ENCODE measurements at regions not wholly inside any gene's neighbourhood (a gene's known extent, or its start where the extent isn't known, plus 50 kb on each side); places are given as distances from the start of the nearest gene placed in this dataset.
"Not testable (repeated sequence)": the region's sequence is repeated elsewhere in the genome, so short reads cannot be mapped to it uniquely, and the experiment has no call there.

DNA sequence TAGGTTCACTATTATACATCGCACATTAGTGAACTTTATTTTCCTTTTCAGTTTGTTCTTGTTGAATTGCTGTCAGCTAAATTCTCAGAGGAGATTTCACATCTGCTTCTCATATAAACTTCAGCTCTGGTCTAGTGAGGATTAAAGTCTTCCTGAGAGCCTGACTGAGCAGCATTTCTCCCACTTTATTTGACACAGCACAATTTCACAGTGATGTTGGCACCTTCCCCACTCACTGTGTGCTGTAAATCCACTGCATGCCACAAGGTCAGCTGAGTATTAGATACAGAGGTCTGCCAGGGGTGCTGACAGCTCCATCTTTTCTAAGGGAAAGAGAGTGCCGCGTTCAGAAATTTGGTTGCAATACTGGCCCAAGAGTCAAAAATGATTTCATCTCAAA, 567.4 kb downstream of the PRR16 start:
- Histone ChIP-seq H2AFZ (ENCODE audit: low read depth, low read length) (no peak overlapping the region), H3K36me3 (ENCODE audit: insufficient read depth, low read length) (no peaks in the 10 kb centered on the region), H3K27me3 (ENCODE audit: insufficient read depth, low read length) (no peaks in the 10 kb centered on the region), H3K4me1 (ENCODE audit: insufficient read depth, low read length) (no peaks in the 10 kb centered on the region), H3K9me3 (ENCODE audit: low read length) (no peaks in the 10 kb centered on the region), H3K4me3 (ENCODE audit: low read length) (no peak overlapping the region)

DNA sequence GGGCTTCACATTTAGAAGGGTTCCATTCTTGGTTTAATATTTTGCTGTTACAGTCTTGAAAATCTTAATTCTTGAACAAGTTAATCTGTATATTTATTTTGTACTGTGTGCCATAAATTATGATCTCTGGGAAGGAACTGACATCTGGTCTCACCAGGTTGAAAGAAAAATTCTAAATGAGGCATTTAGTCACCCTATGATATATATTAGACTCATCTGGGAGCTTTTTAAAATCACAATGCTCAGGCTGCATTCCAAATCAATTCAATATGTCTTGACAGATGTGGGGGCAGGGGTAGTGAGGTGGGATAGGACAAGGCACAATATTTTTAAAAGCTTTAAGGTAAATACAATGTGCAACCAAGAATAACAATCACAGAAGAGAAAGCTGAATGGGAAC, 569.2 kb downstream of the PRR16 start:
- Histone ChIP-seq H3K36me3 (ENCODE audit: insufficient read depth, low read length) (no peaks in the 10 kb centered on the region), H3K9me3 (ENCODE audit: low read length) (no peaks in the 10 kb centered on the region), H2AFZ (ENCODE audit: low read depth, low read length) (no peak overlapping the region), H3K27me3 (ENCODE audit: insufficient read depth, low read length) (no peaks in the 10 kb centered on the region), H3K4me1 (ENCODE audit: insufficient read depth, low read length) (no peaks in the 10 kb centered on the region), H3K4me3 (ENCODE audit: low read length) (no peak overlapping the region)

DNA sequence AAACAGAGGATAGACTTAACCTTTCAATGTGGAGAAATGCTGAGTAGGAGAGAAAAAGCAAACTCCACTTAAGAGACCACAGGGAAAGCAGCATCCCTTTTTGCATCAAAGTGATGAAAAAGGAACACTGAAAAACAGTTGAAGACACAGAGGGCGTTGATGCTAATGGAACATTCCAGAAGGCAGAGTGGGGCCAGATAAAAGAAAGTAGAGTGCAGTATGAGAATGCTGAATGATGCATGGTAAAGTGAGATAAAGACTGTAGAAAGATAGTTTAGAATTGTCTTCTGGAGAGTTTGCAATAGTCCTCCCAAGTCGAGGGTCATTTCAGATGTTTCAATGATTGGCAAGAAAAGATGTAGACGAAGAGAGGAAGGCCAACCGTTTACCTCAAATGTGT, 574.3 kb downstream of the PRR16 start:
- Histone ChIP-seq H3K27me3 (ENCODE audit: insufficient read depth, low read length) (no peaks in the 10 kb centered on the region), H3K9me3 (ENCODE audit: low read length) (no peaks in the 10 kb centered on the region), H2AFZ (ENCODE audit: low read depth, low read length) (no peak overlapping the region), H3K4me3 (ENCODE audit: low read length) (no peak overlapping the region), H3K36me3 (ENCODE audit: insufficient read depth, low read length) (no peaks in the 10 kb centered on the region), H3K4me1 (ENCODE audit: insufficient read depth, low read length) (no peaks in the 10 kb centered on the region)

DNA sequence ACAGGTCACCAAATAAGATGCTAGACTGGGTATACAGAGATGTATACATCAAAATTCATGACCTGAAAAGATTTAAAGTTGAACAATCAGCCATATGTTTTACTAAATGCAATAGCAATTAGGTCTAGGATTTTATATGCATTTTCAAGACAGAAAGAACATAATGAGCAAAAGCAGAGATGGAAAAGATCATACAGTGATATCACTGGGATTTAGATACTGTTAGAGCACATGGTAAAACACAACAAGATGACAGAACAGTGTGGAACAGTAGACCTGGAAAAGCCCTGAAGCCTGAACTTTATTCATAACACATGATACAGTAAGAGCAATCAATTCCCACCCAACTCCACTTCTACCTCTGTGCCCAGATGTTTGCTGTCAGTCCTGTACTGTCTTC, 585.9 kb downstream of the PRR16 start:
- Histone ChIP-seq H3K36me3 (ENCODE audit: insufficient read depth, low read length) (no peaks in the 10 kb centered on the region), H3K27me3 (ENCODE audit: insufficient read depth, low read length) (no peaks in the 10 kb centered on the region), H3K4me1 (ENCODE audit: insufficient read depth, low read length) (no peaks in the 10 kb centered on the region), H2AFZ (ENCODE audit: low read depth, low read length) (no peak overlapping the region), H3K9me3 (ENCODE audit: low read length) (no peaks in the 10 kb centered on the region), H3K4me3 (ENCODE audit: low read length) (no peak overlapping the region)

DNA sequence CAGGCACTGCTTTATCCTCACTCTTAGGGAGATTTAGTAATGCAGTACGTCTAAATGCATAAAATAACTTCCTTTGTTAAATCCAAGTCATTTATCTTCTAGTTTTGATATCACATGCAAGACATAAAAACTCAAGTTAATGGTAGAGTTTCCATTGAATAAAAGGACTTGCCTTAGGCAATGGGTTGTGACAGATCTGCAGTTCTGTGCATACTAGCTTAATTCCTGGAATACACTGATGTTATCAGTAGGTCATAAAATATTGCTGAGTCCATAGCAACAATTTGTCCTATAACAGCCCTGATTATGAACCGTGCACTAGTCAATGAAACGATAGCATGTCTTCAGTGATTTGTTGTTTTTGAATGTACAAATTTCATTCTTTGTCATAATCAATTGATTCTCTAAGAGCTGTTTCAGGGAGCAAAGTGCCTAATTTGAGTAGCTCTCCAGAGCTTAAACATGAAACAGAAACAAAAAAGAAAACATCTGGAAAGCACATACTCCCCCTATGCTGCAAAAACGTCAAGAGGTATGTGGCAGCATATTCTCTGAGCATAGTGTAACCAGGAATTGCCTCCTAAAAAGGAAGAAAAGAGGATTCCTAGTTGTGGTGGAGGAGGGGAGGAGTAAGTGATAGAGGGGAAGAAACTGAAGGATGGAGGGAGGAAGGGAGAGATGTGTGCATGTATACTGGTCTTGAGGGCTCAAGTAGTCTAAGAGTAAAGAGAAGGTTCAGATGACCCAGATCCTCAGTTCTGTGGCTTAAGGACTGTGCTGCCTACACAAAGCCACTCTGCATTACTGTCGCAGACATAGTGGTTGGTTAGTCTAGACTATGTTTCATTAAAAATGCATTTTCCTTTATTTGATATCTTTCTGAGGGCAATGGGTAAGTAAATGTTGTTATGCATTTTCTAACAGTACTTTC, 589.2 kb downstream of the PRR16 start:
- Histone ChIP-seq H3K4me1 (ENCODE audit: insufficient read depth, low read length) (no peaks in the 10 kb centered on the region), H3K4me3 (ENCODE audit: low read length) (no peak overlapping the region), H2AFZ (ENCODE audit: low read depth, low read length) (no peak overlapping the region), H3K27me3 (ENCODE audit: insufficient read depth, low read length) (no peaks in the 10 kb centered on the region), H3K36me3 (ENCODE audit: insufficient read depth, low read length) (no peaks in the 10 kb centered on the region), H3K9me3 (ENCODE audit: low read length) (no peaks in the 10 kb centered on the region)

DNA sequence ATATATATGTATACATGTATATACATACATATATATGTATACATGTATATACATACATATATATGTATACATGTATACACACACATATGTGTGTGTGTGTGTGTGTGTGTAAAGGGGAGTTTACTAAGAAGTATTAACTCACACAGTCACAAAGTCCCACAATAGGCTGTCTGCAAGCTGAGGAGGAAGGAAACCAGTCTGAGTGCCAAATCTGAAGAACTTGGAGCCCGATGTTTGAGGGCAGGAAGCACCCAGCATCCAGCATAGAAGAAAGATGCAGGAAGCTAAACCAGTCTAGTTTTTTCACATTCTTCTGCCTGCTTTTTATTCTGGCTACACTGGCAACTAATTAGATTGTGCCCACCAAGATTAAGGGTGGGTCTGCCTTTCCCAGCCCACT, 591.5 kb downstream of the PRR16 start:
- Histone ChIP-seq H3K4me1 (ENCODE audit: insufficient read depth, low read length) (no peaks in the 10 kb centered on the region), H2AFZ (ENCODE audit: low read depth, low read length) (no peak overlapping the region), H3K4me3 (ENCODE audit: low read length) (no peak overlapping the region), H3K27me3 (ENCODE audit: insufficient read depth, low read length) (no peaks in the 10 kb centered on the region), H3K36me3 (ENCODE audit: insufficient read depth, low read length) (no peaks in the 10 kb centered on the region), H3K9me3 (ENCODE audit: low read length) (no peaks in the 10 kb centered on the region)

DNA sequence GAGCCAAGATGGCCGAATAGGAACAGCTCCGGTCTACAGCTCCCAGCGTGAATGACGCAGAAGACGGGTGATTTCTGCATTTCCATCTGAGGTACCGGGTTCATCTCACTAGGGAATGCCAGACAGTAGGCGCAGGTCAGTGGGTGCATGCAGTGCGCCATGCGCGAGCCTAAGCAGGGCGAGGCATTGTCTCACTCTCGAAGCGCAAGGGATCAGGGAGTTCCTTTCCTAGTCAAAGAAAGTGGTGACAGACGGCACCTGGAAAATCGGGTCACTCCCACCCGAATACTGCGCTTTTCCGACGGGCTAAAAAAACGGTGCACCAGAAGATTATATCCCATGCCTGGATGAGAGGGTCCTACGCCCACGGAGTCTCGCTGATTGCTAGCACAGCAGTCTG, 600.1 kb downstream of the PRR16 start:
- H3K9me3 ChIP-seq (ENCODE audit: low read length); H2AFZ ChIP-seq (ENCODE audit: low read depth, low read length); H3K4me3 ChIP-seq (ENCODE audit: low read length); H3K27me3 ChIP-seq (ENCODE audit: insufficient read depth, low read length); H3K4me1 ChIP-seq (ENCODE audit: insufficient read depth, low read length); H3K36me3 ChIP-seq (ENCODE audit: insufficient read depth, low read length): not testable (repeated sequence)

DNA sequence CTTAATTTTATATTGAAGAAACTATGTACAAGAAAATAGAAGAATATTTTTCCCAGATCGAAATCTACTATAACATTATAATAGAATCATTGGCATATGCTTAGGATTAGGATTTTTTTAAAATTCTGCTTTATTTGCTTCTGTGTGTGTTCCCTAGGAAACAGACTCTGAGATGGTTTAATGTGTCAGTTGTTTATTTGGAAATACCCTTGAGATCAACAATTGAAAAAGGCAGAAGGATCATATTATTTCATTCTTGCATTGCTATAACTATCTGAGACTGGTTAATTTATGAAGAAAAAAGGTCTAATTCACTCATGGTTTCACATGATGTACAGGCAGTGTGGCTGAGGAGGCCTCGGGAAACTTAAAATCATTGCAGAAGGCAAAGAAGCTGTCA, 622.6 kb downstream of the PRR16 start:
- Histone ChIP-seq H2AFZ (ENCODE audit: low read depth, low read length) (no peak overlapping the region), H3K4me3 (ENCODE audit: low read length) (no peak overlapping the region), H3K4me1 (ENCODE audit: insufficient read depth, low read length) (no peaks in the 10 kb centered on the region), H3K9me3 (ENCODE audit: low read length) (no peaks in the 10 kb centered on the region), H3K36me3 (ENCODE audit: insufficient read depth, low read length) (no peaks in the 10 kb centered on the region), H3K27me3 (ENCODE audit: insufficient read depth, low read length) (no peaks in the 10 kb centered on the region)

DNA sequence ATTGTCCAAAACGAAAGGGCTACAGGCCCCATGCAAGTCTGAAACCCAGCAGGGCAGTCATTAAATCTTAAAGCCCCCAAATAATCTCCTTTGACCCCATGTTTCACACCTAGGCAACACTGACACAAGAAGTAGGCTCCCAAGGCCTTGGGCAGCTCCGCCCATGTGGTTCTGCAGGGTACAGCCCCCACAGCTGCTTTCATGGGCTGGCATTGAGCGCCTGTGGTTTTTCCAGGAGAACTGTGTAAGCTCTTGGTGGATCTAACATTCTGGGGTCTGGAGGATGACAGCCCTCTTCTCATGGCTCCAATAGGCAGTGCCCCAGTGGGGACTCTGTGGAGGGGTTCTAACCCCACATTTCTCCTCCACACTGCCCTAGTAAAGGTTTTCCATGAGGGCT, 623.5 kb downstream of the PRR16 start:
- H2AFZ ChIP-seq (ENCODE audit: low read depth, low read length), result no peak overlapping the region
- H3K4me3 ChIP-seq (ENCODE audit: low read length), result no peak overlapping the region
- H3K36me3 ChIP-seq (ENCODE audit: insufficient read depth, low read length), result no peaks in the 10 kb centered on the region
- H3K27me3 ChIP-seq (ENCODE audit: insufficient read depth, low read length), result no peaks in the 10 kb centered on the region
- no peaks in the 10 kb centered on the region for H3K4me1 ChIP-seq (ENCODE audit: insufficient read depth, low read length)
- H3K9me3 ChIP-seq (ENCODE audit: low read length), result no peaks in the 10 kb centered on the region

DNA sequence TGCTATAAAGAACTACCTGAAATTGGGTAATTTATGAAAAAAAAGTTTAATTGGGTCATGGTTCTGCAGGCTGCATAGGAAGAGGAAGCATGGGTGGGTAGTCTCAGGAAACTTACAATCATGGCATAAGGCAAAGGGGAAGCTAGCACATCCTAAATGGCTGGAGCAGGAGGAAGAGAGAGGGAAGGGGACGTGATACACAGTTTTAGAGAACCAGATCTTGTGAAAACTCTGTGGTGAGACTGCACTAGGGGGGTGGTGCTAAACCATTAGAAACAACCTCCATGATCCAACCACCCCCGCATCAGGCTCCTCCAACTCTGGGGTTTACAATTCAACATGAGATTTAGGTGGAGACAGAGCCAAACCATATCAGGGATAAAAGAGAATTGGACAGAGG, 624.2 kb downstream of the PRR16 start:
- Histone ChIP-seq H3K27me3 (ENCODE audit: insufficient read depth, low read length) (no peaks in the 10 kb centered on the region), H3K36me3 (ENCODE audit: insufficient read depth, low read length) (no peaks in the 10 kb centered on the region), H3K4me3 (ENCODE audit: low read length) (no peak overlapping the region), H3K4me1 (ENCODE audit: insufficient read depth, low read length) (no peaks in the 10 kb centered on the region), H2AFZ (ENCODE audit: low read depth, low read length) (no peak overlapping the region), H3K9me3 (ENCODE audit: low read length) (no peaks in the 10 kb centered on the region)

DNA sequence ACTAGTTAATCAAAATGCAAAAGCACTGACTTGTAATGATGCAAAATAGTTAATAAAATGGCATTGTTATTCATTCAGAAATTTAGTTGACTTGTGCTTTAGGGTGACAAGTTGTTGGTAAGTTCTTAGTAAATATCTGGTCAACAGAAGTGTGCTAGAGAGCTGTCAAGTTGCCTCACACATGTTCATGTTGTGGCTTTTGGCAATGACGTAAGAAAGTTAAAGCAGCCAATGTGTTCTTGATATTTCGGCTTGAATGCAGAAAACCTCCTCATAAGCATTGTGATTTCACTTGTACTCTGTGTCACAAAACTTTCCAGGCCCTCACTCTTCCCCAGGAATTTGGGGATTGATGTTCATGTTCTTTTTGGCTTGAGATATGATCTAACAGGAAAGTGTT, 626.7 kb downstream of the PRR16 start:
- Histone ChIP-seq H3K4me1 (ENCODE audit: insufficient read depth, low read length) (no peaks in the 10 kb centered on the region), H3K27me3 (ENCODE audit: insufficient read depth, low read length) (no peaks in the 10 kb centered on the region), H3K36me3 (ENCODE audit: insufficient read depth, low read length) (no peaks in the 10 kb centered on the region), H2AFZ (ENCODE audit: low read depth, low read length) (no peak overlapping the region), H3K9me3 (ENCODE audit: low read length) (no peaks in the 10 kb centered on the region), H3K4me3 (ENCODE audit: low read length) (no peak overlapping the region)

DNA sequence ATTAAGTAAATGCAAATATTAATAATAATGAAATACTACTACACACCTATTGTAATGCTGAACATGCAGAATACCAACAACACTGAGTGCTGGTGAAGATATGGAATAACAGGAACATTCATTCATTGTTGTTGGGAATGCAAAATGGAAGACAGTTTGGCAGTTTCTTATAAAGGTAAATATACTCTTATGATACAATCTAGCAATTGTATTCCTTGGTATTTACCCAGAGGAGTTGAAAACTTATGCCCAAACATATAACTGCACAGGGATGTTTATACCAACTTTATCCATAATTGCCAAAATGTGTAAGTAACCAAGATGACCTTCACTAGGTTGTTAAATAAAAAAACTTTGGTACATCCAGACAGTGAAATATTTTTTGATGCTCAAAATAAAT, 636.8 kb downstream of the PRR16 start:
- Histone ChIP-seq H3K27me3 (ENCODE audit: insufficient read depth, low read length) (no peaks in the 10 kb centered on the region), H2AFZ (ENCODE audit: low read depth, low read length) (no peak overlapping the region), H3K36me3 (ENCODE audit: insufficient read depth, low read length) (no peaks in the 10 kb centered on the region), H3K4me3 (ENCODE audit: low read length) (no peak overlapping the region), H3K9me3 (ENCODE audit: low read length) (no peaks in the 10 kb centered on the region), H3K4me1 (ENCODE audit: insufficient read depth, low read length) (no peaks in the 10 kb centered on the region)

DNA sequence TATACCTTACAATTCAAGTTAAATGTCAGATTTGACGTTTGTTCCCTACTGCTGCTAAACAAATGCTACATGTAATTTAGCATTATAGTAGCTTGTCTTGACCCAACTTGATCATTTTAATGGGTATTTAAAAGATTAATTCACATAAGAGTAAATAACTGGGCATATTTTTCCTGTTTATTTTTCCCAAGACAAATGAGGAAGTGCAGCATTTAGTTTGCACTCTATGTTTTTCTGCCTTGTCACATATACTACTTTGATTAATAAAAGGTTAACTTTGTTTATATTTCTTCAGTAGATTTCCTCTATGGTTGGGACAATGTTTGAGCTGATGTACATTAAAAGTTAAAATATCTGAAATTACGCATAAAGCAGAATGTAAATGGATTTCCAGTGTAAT, 641.8 kb downstream of the PRR16 start:
- H3K36me3 ChIP-seq (ENCODE audit: insufficient read depth, low read length), result no peaks in the 10 kb centered on the region
- no peak overlapping the region for H2AFZ ChIP-seq (ENCODE audit: low read depth, low read length)
- no peak overlapping the region for H3K4me3 ChIP-seq (ENCODE audit: low read length)
- no peaks in the 10 kb centered on the region for H3K9me3 ChIP-seq (ENCODE audit: low read length)
- H3K4me1 ChIP-seq (ENCODE audit: insufficient read depth, low read length), result no peaks in the 10 kb centered on the region
- H3K27me3 ChIP-seq (ENCODE audit: insufficient read depth, low read length), result no peaks in the 10 kb centered on the region
